Loucy (cell line): ENCODE measurements at regions not wholly inside any gene's neighbourhood (a gene's known extent, or its start where the extent isn't known, plus 50 kb on each side); places are given as distances from the start of the nearest gene placed in this dataset.

Source experiments
- H2AFZ ChIP-seq: fragments of 200-600 bp; sonication (generic); 2 replicates; pipeline ENCODE4 v1.6.0; 2016; ENCODE audit warnings: antibody characterized with exemption, mild to moderate bottlenecking, low read length, moderate library complexity
- H3F3A ChIP-seq: fragments of 200-600 bp; 2 replicates; pipeline ENCODE4 v1.6.0; 2016; ENCODE audit warnings: antibody characterized with exemption, low read depth, mild to moderate bottlenecking
- H3K27me3 ChIP-seq: fragments of 200-600 bp; sonication (generic); 2 replicates; pipeline ENCODE4 v1.6.1; 2014; ENCODE audit warnings: low read length, mild to moderate bottlenecking; ENCODE audit not compliant: insufficient read depth, poor library complexity, severe bottlenecking
- H3K36me3 ChIP-seq: fragments of 200-600 bp; sonication (generic); 2 replicates; pipeline ENCODE4 v1.6.1; 2016; ENCODE audit warnings: low read length; ENCODE audit not compliant: insufficient read depth
- H3K4me1 ChIP-seq: fragments of 200-600 bp; sonication (generic); 2 replicates; pipeline ENCODE4 v1.5.1; 2014; ENCODE audit warnings: low read length, mild to moderate bottlenecking; ENCODE audit not compliant: insufficient read depth, poor library complexity, severe bottlenecking
- H3K4me2 ChIP-seq: fragments of 200-600 bp; sonication (generic); 2 replicates; pipeline ENCODE4 v1.6.0; 2014; ENCODE audit warnings: antibody characterized with exemption, low read length, low read depth, mild to moderate bottlenecking; ENCODE audit not compliant: poor library complexity, severe bottlenecking
- H3K4me3 ChIP-seq: fragments of 200-600 bp; sonication (generic); 2 replicates; pipeline ENCODE4 v1.5.1; 2014; ENCODE audit warnings: low read length, mild to moderate bottlenecking, mixed read lengths; ENCODE audit not compliant: poor library complexity, severe bottlenecking
- H3K79me2 ChIP-seq: fragments of 200-600 bp; sonication (generic); 2 replicates; pipeline ENCODE4 v1.6.1; 2014; ENCODE audit warnings: low read length; ENCODE audit not compliant: insufficient read depth
- H3K9ac ChIP-seq: fragments of 200-600 bp; sonication (generic); 2 replicates; pipeline ENCODE4 v1.6.0; 2014; ENCODE audit warnings: mild to moderate bottlenecking, low read depth, low read length, moderate library complexity; ENCODE audit not compliant: poor library complexity, severe bottlenecking
- H3K9me2 ChIP-seq: fragments of 200-600 bp; sonication (generic); replicated peaks from 2 replicates; pipeline ENCODE4 v1.6.1; 2016; ENCODE audit warnings: low read depth, low read length, mixed read lengths
- H3K9me3 ChIP-seq: fragments of 200-600 bp; sonication (generic); 2 replicates; pipeline ENCODE4 v1.6.1; 2014; ENCODE audit warnings: mild to moderate bottlenecking, antibody characterized with exemption, low read length, low read depth; ENCODE audit not compliant: insufficient read depth
- H4K20me1 ChIP-seq: fragments of 200-600 bp; sonication (generic); 2 replicates; pipeline ENCODE4 v1.6.0; 2014; ENCODE audit warnings: antibody characterized with exemption, low read length, mild to moderate bottlenecking; ENCODE audit not compliant: insufficient read depth, poor library complexity, severe bottlenecking
- EZH2phosphoT487 ChIP-seq: fragments of 200-600 bp; IDR thresholded peaks from 2 replicates; pipeline ENCODE4 v1.6.1; 2018; ENCODE audit warnings: antibody characterized with exemption, mild to moderate bottlenecking, moderate library complexity, borderline replicate concordance
- TF ChIP-seq, protein P1 (sequence below): fragments of 200-600 bp; sonication (generic); conservative IDR thresholded peaks from 2 replicates; pipeline ENCODE4 v1.5.1; 2014; ENCODE audit warnings: mild to moderate bottlenecking, antibody characterized with exemption, low read length

DNA sequence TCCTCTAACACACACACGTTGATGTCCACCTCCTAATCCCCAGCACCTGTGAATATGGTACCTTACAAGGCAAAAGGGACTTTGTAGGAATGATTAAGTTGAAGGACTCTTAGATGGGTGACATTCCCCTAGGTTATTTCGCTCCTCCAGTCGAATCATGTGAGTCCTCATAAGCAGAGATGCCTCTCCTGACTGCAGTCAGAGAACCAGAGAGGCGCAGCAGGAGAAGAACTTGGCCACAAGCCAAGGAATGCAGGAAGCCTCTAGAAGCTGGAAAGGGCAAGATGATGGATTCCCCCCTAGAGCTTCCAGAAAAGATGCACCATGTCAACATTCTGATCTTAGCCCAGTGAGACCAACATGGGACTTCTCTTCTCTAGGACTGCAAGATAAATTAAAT lies 133.1 kb upstream of the PTPRT start:
- Histone ChIP-seq H3K9ac (no peak overlapping the region), H3F3A (no peaks in the 10 kb centered on the region)
- no peak for TF ChIP-seq EZH2phosphoT487
- TF ChIP-seq, protein P1, sequence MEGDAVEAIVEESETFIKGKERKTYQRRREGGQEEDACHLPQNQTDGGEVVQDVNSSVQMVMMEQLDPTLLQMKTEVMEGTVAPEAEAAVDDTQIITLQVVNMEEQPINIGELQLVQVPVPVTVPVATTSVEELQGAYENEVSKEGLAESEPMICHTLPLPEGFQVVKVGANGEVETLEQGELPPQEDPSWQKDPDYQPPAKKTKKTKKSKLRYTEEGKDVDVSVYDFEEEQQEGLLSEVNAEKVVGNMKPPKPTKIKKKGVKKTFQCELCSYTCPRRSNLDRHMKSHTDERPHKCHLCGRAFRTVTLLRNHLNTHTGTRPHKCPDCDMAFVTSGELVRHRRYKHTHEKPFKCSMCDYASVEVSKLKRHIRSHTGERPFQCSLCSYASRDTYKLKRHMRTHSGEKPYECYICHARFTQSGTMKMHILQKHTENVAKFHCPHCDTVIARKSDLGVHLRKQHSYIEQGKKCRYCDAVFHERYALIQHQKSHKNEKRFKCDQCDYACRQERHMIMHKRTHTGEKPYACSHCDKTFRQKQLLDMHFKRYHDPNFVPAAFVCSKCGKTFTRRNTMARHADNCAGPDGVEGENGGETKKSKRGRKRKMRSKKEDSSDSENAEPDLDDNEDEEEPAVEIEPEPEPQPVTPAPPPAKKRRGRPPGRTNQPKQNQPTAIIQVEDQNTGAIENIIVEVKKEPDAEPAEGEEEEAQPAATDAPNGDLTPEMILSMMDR: no peak

DNA sequence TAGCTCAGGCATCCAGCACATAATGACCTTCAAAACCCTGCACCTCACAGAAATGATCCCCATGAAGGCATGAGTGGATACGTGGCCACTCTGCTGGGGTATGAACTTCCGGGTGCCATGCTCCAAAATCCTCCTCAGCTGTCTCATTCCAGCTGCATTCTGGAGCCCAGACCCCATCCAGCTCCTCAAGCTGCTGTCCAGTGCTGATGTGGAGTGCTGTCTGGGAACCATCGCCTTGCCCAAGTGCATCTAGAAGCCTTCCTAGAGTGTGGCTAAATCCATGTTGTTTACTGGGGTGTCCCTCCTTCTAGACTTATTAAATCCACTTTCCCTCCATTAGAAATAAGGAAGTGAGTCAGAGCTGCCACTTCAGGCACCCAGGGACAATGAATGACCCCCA lies 130.8 kb upstream of the PTPRT start:
- no peak overlapping the region for H2AFZ ChIP-seq
- H3K4me1 ChIP-seq: no peaks in the 10 kb centered on the region
- no peaks in the 10 kb centered on the region for H4K20me1 ChIP-seq
- H3K36me3 ChIP-seq: no peaks in the 10 kb centered on the region
- no peak overlapping the region for H3K4me2 ChIP-seq
- no peak overlapping the region for H3K4me3 ChIP-seq
- TF ChIP-seq, protein P1: no peak
- TF ChIP-seq EZH2phosphoT487: no peak
- no peaks in the 10 kb centered on the region for H3K9me3 ChIP-seq
- no peaks in the 10 kb centered on the region for H3K79me2 ChIP-seq
- no peak overlapping the region for H3K9ac ChIP-seq
- H3F3A ChIP-seq: no peaks in the 10 kb centered on the region
- H3K27me3 ChIP-seq: no peaks in the 10 kb centered on the region
- no peaks in the 10 kb centered on the region for H3K9me2 ChIP-seq

More for the DNA sequence above, 133.1 kb upstream of the PTPRT start:
- Histone ChIP-seq H3K9me2 (no peaks in the 10 kb centered on the region), H3K4me2 (no peak overlapping the region), H3K79me2 (no peaks in the 10 kb centered on the region), H3K36me3 (no peaks in the 10 kb centered on the region), H2AFZ (no peak overlapping the region), H3K27me3 (no peaks in the 10 kb centered on the region), H3K9me3 (peaks cover 2% of the 10 kb centered on the region; the same call in 1 of the 2 replicates), H3K4me1 (no peaks in the 10 kb centered on the region), H4K20me1 (no peaks in the 10 kb centered on the region), H3K4me3 (no peak overlapping the region)

DNA sequence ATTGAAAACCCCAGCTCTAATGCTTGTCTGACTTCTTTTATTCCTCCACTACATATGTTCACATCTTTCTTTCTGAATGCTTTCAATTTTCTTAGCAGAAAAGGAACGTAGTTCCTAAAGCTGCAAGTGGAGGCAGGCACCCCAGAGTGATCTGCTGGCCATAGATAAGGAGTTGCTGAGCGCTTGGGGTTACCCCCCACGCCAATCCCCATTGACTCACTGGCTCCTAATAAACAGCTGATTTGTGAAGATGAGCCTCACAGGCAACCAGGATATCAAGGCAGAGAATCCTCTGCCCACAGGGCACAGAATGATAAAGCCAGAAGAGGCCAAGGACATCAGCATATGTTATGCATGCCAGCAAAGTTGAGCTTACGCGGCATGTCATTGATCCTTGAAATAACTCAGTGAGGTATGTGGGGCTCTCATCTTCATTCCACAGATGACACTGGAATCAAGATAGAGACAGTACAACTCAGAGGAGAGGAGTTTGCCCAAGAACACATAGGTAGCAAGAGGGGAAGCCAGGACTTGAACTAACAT lies 129.1 kb upstream of the PTPRT start:
- Histone ChIP-seq H3K9me2 (no peaks in the 10 kb centered on the region), H3K9me3 (no peaks in the 10 kb centered on the region), H3K27me3 (no peaks in the 10 kb centered on the region), H3K36me3 (no peaks in the 10 kb centered on the region), H2AFZ (no peak overlapping the region), H3F3A (no peaks in the 10 kb centered on the region), H3K4me3 (no peak overlapping the region), H3K9ac (no peak overlapping the region), H3K4me1 (no peaks in the 10 kb centered on the region), H3K79me2 (no peaks in the 10 kb centered on the region), H3K4me2 (no peak overlapping the region), H4K20me1 (no peaks in the 10 kb centered on the region)
- TF ChIP-seq, protein P1: no peak
- no peak for TF ChIP-seq EZH2phosphoT487
